H1 (cell line): ENCODE measurements at regions not wholly inside any gene's neighbourhood (a gene's known extent, or its start where the extent isn't known, plus 50 kb on each side); places are given as distances from the start of the nearest gene placed in this dataset.

ENCODE experiments used
- ASH2L ChIP-seq: fragments of 200-600, 300-600 bp; sonication (generic); IDR thresholded peaks from one replicate; pipeline ENCODE4 v1.7.1; 2017; ENCODE audit warnings: low read length
- BCL11A ChIP-seq, 2 experiments: IDR thresholded peaks; one replicate each; pipeline ENCODE4 v1.6.1; 2011; ENCODE audit warnings: low read depth in 2 of 2, low read length in 2 of 2, mild to moderate bottlenecking in 2 of 2
- CEBPB ChIP-seq: IDR thresholded peaks from 2 replicates; pipeline ENCODE4 v1.6.1; 2012; ENCODE audit warnings: low read depth, low read length
- CHD2 ChIP-seq: IDR thresholded peaks from 2 replicates; pipeline ENCODE4 v1.6.1; 2012; ENCODE audit warnings: low read length, improper control_type of control experiment
- EP300 ChIP-seq, 2 experiments: IDR thresholded peaks; 1 replicate in 1 of 2; 2 replicates in 1 of 2; pipeline ENCODE4 v1.6.1; 2011 to 2012; ENCODE audit warnings: low read depth in 2 of 2, low read length in 2 of 2, mild to moderate bottlenecking in 2 of 2, borderline replicate concordance in 1 of 2, inconsistent platforms in 1 of 2, moderate library complexity in 1 of 2
- HDAC2 ChIP-seq, 2 experiments: fragments of 300-600 bp in 1 of 2; sonication (generic) in 1 of 2; IDR thresholded peaks; 2 replicates each; pipeline ENCODE4 v1.6.1; 2011 to 2012; ENCODE audit warnings: low read depth in 2 of 2, low read length in 2 of 2, mild to moderate bottlenecking in 2 of 2, moderate library complexity in 2 of 2, borderline replicate concordance in 1 of 2, inconsistent platforms in 1 of 2
- HDAC6 ChIP-seq: IDR thresholded peaks from one replicate; pipeline ENCODE4 v1.7.1; 2012; ENCODE audit warnings: low read depth, mild to moderate bottlenecking, inconsistent platforms, low read length, moderate library complexity
- POLR2AphosphoS5 ChIP-seq: IDR thresholded peaks from 2 replicates; pipeline ENCODE4 v1.6.1; 2011; ENCODE audit warnings: low read depth, low read length
- POU5F1 ChIP-seq: IDR thresholded peaks from 2 replicates; pipeline ENCODE4 v1.6.1; 2011; ENCODE audit warnings: low read depth, mild to moderate bottlenecking, low read length, moderate library complexity
- TCF12 ChIP-seq: IDR thresholded peaks from 2 replicates; pipeline ENCODE4 v1.6.1; 2011; ENCODE audit warnings: low read depth, mild to moderate bottlenecking, low read length
- YY1 ChIP-seq: IDR thresholded peaks from 2 replicates; pipeline ENCODE4 v1.6.1; 2011; ENCODE audit warnings: low read depth, mild to moderate bottlenecking, low read length
- TF ChIP-seq, protein P1 (sequence below): IDR thresholded peaks from 2 replicates; pipeline ENCODE4 v1.6.1; 2012; ENCODE audit warnings: low read length, inconsistent platforms
- TF ChIP-seq, protein P2 (sequence below): IDR thresholded peaks from 2 replicates; pipeline ENCODE4 v1.6.1; 2012; ENCODE audit warnings: inconsistent platforms

DNA sequence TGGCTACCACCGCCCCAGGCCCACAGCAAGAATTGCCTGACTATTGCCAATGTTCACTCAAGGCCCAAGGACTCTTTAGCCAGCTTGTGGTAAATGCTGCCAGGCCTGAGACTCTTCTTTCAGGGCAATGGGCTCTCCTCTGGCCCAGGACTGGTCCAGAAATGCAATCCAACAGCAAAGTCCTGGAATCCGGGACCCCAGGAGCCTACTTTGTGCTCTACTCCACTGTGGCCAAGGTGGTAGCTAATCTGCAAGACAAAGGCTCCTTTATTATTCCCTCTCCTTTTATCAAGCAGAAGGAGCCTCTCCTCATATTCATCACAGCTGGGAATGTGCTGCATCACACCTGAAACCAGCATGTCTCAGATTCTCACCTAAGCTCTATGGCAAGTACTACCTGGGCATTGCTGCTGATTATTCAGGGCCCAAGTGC lies 107.6 kb upstream of the PRSS58 start (continued):
- TF ChIP-seq EP300 (IDR thresholded peaks at IDR 0.05; ENCODE audit: borderline replicate concordance in 1 of 2, low read depth in 2 of 2, low read length in 2 of 2) (peak; percentile 32 to 96), POU5F1 (peak; percentile 97), POLR2AphosphoS5 (peak; percentile 43; the same call in 1 of the 2 replicates), HDAC6 (no peak), TCF12 (peak; percentile 97), CHD2 (peak; percentile 73), YY1 (0 out of 2 replicates have a peak, but pooled peaks have one; percentile 51), ASH2L (peak; percentile 68), CEBPB (no peak), BCL11A (IDR thresholded peaks at IDR 0.05; ENCODE audit: low read depth in 2 of 2, low read length in 2 of 2) (peak in 1 of 2 experiments; percentile 93), HDAC2 (IDR thresholded peaks at IDR 0.05; ENCODE audit: borderline replicate concordance in 1 of 2, low read depth in 2 of 2, low read length in 2 of 2) (peak; percentile 58 to 94; a peak in 1 of 4 replicates)
- TF ChIP-seq, protein P1, sequence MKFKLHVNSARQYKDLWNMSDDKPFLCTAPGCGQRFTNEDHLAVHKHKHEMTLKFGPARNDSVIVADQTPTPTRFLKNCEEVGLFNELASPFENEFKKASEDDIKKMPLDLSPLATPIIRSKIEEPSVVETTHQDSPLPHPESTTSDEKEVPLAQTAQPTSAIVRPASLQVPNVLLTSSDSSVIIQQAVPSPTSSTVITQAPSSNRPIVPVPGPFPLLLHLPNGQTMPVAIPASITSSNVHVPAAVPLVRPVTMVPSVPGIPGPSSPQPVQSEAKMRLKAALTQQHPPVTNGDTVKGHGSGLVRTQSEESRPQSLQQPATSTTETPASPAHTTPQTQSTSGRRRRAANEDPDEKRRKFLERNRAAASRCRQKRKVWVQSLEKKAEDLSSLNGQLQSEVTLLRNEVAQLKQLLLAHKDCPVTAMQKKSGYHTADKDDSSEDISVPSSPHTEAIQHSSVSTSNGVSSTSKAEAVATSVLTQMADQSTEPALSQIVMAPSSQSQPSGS, result peak; percentile 68; the same call in 1 of the 2 replicates
- TF ChIP-seq, protein P2, sequence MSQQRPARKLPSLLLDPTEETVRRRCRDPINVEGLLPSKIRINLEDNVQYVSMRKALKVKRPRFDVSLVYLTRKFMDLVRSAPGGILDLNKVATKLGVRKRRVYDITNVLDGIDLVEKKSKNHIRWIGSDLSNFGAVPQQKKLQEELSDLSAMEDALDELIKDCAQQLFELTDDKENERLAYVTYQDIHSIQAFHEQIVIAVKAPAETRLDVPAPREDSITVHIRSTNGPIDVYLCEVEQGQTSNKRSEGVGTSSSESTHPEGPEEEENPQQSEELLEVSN, result peak; percentile 54
